ENCODE measurements at regions not wholly inside any gene's neighbourhood (a gene's known extent, or its start where the extent isn't known, plus 50 kb on each side); places are given as distances from the start of the nearest gene placed in this dataset.
"Not testable (repeated sequence)": the region's sequence is repeated elsewhere in the genome, so short reads cannot be mapped to it uniquely, and the experiment has no call there.

- Mint-ChIP-seq H3K4me1 (no peaks in the 10 kb centered on the region), H3K36me3 (ENCODE audit: low read depth) (no peaks in the 10 kb centered on the region), H3K4me3 (no peak overlapping the region), H3K27ac (no peak overlapping the region), H3K9me3 (peaks cover 2% of the 10 kb centered on the region), H3K27me3 (no peaks in the 10 kb centered on the region)
- no peak for TF ChIP-seq CTCF (IDR thresholded peaks at IDR 0.05)
- ChIA-PET POLR2A (no interaction called here), CTCF (no interaction called here)
- intact Hi-C loops (cut with micrococcal nuclease): no loop called here
- no peak for ATAC-seq (ENCODE audit: low read depth)
- DNase-seq: no peak
Measured at GRCh38 chr13:37960427-37960826, 90.9 kb upstream of the TRPC4 start.

- H3K36me3 Mint-ChIP-seq (ENCODE audit: low read depth): no peaks in the 10 kb centered on the region
- no peak overlapping the region for H3K4me3 Mint-ChIP-seq
- intact Hi-C loops (cut with micrococcal nuclease): no loop called here
- no peak for ATAC-seq (ENCODE audit: low read depth)
- ChIA-PET CTCF (no interaction called here), POLR2A (no interaction called here)
- TF ChIP-seq CTCF (IDR thresholded peaks at IDR 0.05): no peak
- DNase-seq: no peak
- no peaks in the 10 kb centered on the region for H3K4me1 Mint-ChIP-seq
- H3K9me3 Mint-ChIP-seq: peaks cover 2% of the 10 kb centered on the region
- H3K27ac Mint-ChIP-seq: no peak overlapping the region
- no peaks in the 10 kb centered on the region for H3K27me3 Mint-ChIP-seq
Measured at GRCh38 chr13:37959284-37959683, 89.7 kb upstream of the TRPC4 start.

- TF ChIP-seq CTCF (IDR thresholded peaks at IDR 0.05): no peak
- no peak overlapping the region for H3K27ac Mint-ChIP-seq
- ChIA-PET POLR2A (no interaction called here), CTCF (no interaction called here)
- intact Hi-C loops (cut with micrococcal nuclease): no loop called here
- no peak for ATAC-seq (ENCODE audit: low read depth)
- H3K4me1 Mint-ChIP-seq: no peaks in the 10 kb centered on the region
- no peak overlapping the region for H3K4me3 Mint-ChIP-seq
- no peak for DNase-seq
- no peaks in the 10 kb centered on the region for H3K27me3 Mint-ChIP-seq
- no peaks in the 10 kb centered on the region for H3K36me3 Mint-ChIP-seq (ENCODE audit: low read depth)
- H3K9me3 Mint-ChIP-seq: peaks cover 5% of the 10 kb centered on the region
Measured at GRCh38 chr13:37956536-37956935, 87.0 kb upstream of the TRPC4 start.

- H3K27me3 Mint-ChIP-seq; H3K4me3 Mint-ChIP-seq; CTCF ChIA-PET; intact Hi-C loops (cut with micrococcal nuclease); POLR2A ChIA-PET; DNase-seq; ATAC-seq (ENCODE audit: low read depth); H3K9me3 Mint-ChIP-seq; H3K27ac Mint-ChIP-seq; H3K4me1 Mint-ChIP-seq; H3K36me3 Mint-ChIP-seq (ENCODE audit: low read depth): not testable (repeated sequence)
Measured at GRCh38 chr13:37954597-37954996, 85.0 kb upstream of the TRPC4 start.

- no peak for ATAC-seq (ENCODE audit: low read depth)
- CTCF ChIA-PET: no interaction called here
- no peak for DNase-seq
- peaks cover 8% of the 10 kb centered on the region for H3K9me3 Mint-ChIP-seq
- H3K4me1 Mint-ChIP-seq: no peaks in the 10 kb centered on the region
- no peak overlapping the region for H3K4me3 Mint-ChIP-seq
- TF ChIP-seq CTCF (IDR thresholded peaks at IDR 0.05): no peak
- no peaks in the 10 kb centered on the region for H3K27me3 Mint-ChIP-seq
- no peaks in the 10 kb centered on the region for H3K36me3 Mint-ChIP-seq (ENCODE audit: low read depth)
- POLR2A ChIA-PET: no interaction called here
- H3K27ac Mint-ChIP-seq: no peak overlapping the region
- intact Hi-C loops (cut with micrococcal nuclease): no loop called here
Measured at GRCh38 chr13:37954191-37954590, 84.6 kb upstream of the TRPC4 start.

GRCh38 chr13:37953696-37954095, 84.1 kb upstream of the TRPC4 start:
- Mint-ChIP-seq H3K27ac (no peak overlapping the region), H3K9me3 (peaks cover 8% of the 10 kb centered on the region), H3K4me1 (no peaks in the 10 kb centered on the region), H3K27me3 (no peaks in the 10 kb centered on the region), H3K36me3 (ENCODE audit: low read depth) (no peaks in the 10 kb centered on the region), H3K4me3 (no peak overlapping the region)
- TF ChIP-seq CTCF (IDR thresholded peaks at IDR 0.05): no peak
- ChIA-PET POLR2A (no interaction called here), CTCF (no interaction called here)
- DNase-seq: no peak
- no peak for ATAC-seq (ENCODE audit: low read depth)
- intact Hi-C loops (cut with micrococcal nuclease): no loop called here

Measured in activated B cell treated with CpG ODN at 0.5 μM for 24 hours (primary cell).